Stimulated activated CD4-positive, alpha-beta T cell treated with anti-CD3 and anti-CD28 coated beads, Interleukin-15, amount 100 ng/mL, for 24 hours (primary cell): ENCODE measurements at regions not wholly inside any gene's neighbourhood (a gene's known extent, or its start where the extent isn't known, plus 50 kb on each side); places are given as distances from the start of the nearest gene placed in this dataset.
"Not testable (repeated sequence)": the region's sequence is repeated elsewhere in the genome, so short reads cannot be mapped to it uniquely, and the experiment has no call there.

Experiments used
- DNase-seq: peaks from one replicate; pipeline ENCODE4 v3.0.0-alpha.2; 2020

- no peak for DNase-seq
These were observed 958.3 kb downstream of the GALC start for GRCh38 chr14:87034680-87035079.

- no peak for DNase-seq
These were observed 962.8 kb downstream of the GALC start for GRCh38 chr14:87030197-87030596.

- not testable (repeated sequence) for DNase-seq
These were observed 972.9 kb downstream of the GALC start for GRCh38 chr14:87020106-87020505.

GRCh38 chr14:87018294-87018693 is 974.7 kb downstream of the GALC start:
- no peak for DNase-seq

GRCh38 chr14:87017335-87017734 is 975.6 kb downstream of the GALC start:
- DNase-seq: no peak

GRCh38 chr14:87014856-87015255 is 978.1 kb downstream of the GALC start:
- DNase-seq: no peak

GRCh38 chr14:87013583-87013982 is 979.4 kb downstream of the GALC start:
- DNase-seq: no peak

GRCh38 chr14:87008965-87009364 is 984.0 kb downstream of the GALC start:
- DNase-seq: no peak

GRCh38 chr14:87005280-87005679 is 987.7 kb downstream of the GALC start:
- DNase-seq: no peak

- no peak for DNase-seq
These were observed 990.2 kb downstream of the GALC start for GRCh38 chr14:87002776-87003175.

- DNase-seq: no peak
These were observed 991.6 kb downstream of the GALC start for GRCh38 chr14:87001333-87001732.

GRCh38 chr14:87000081-87000480 is 992.9 kb downstream of the GALC start:
- no peak for DNase-seq

- DNase-seq: no peak
These were observed 993.9 kb downstream of the GALC start for GRCh38 chr14:86999036-86999435.

GRCh38 chr14:86997271-86997670 is 995.7 kb downstream of the GALC start:
- no peak for DNase-seq

GRCh38 chr14:86990396-86990795 is 1002.6 kb downstream of the GALC start:
- DNase-seq: no peak

GRCh38 chr14:86989285-86989684 is 1003.7 kb downstream of the GALC start:
- no peak for DNase-seq

- no peak for DNase-seq
These were observed 1005.0 kb downstream of the GALC start for GRCh38 chr14:86987966-86988365.

- DNase-seq: no peak
These were observed 1019.8 kb downstream of the GALC start for GRCh38 chr14:86973177-86973576.

GRCh38 chr14:86971292-86971691 is 1021.7 kb downstream of the GALC start:
- no peak for DNase-seq

GRCh38 chr14:86961106-86961716 is 1031.8 kb downstream of the GALC start:
- no peak for DNase-seq

GRCh38 chr14:86955771-86956354 is 1037.1 kb downstream of the GALC start:
- no peak for DNase-seq

- no peak for DNase-seq
These were observed 1038.4 kb downstream of the GALC start for GRCh38 chr14:86954623-86955022.

GRCh38 chr14:86946446-86946845 is 1046.5 kb downstream of the GALC start:
- no peak for DNase-seq

GRCh38 chr14:86944434-86944833 is 1048.5 kb downstream of the GALC start:
- DNase-seq: no peak
